NCI-H526 (cell line): ENCODE measurements at regions not wholly inside any gene's neighbourhood (a gene's known extent, or its start where the extent isn't known, plus 50 kb on each side); places are given as distances from the start of the nearest gene placed in this dataset.

ENCODE experiments used
- DNase-seq, 2 experiments: peaks; one replicate each; lab custom pipeline; 2025; lab: John Stamatoyannopoulos, UW

DNA sequence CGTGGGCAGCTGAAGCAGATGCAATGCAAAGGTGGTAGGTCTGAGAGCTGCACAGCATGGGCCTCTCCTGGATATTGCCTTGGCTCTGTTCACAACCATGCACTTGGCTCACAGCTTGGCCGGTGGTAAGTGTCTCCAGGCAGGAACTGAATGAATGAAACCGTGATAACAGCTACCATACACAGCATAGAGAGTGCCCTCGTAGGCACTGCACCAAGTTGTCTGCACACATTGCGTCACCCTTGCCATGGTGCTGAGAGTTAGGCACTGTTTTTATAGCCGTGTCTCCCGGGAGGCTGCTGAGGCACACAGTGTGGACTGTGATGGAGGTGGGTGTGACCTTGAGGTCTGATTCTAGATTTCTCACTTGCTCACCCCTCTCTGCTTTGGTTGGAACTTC is 157.6 kb upstream of the VASH1 start:
- no peak for DNase-seq

- no peak for DNase-seq
Measured at GRCh38 chr14:76607510-76607909, 153.8 kb upstream of the VASH1 start.

GRCh38 chr14:76612654-76613053 is 148.6 kb upstream of the VASH1 start:
- DNase-seq = no peak

GRCh38 chr14:76613616-76614015 is 147.7 kb upstream of the VASH1 start:
- DNase-seq = no peak

- DNase-seq = no peak
Measured at GRCh38 chr14:76615331-76615730, 145.9 kb upstream of the VASH1 start.

GRCh38 chr14:76617440-76617839 is 143.8 kb upstream of the VASH1 start:
- DNase-seq = no peak

DNA sequence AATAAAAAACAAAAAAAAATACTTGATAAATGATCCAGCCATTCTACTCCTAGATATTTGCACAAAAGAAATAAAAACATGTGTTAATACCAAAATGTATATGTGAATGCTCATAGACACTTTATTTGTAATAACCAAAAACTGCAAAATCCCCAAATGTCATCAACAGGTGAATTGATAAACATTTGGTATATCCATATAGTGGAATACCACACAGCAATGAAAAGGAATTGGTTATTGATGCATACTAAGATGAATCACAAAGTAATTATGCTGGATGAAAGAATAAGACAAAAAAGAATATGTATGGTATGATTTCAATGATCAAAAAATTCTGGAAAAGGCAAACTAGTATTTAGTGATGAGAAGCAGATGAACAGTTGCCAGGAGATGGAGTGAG is 124.7 kb upstream of the VASH1 start:
- DNase-seq = no peak

DNA sequence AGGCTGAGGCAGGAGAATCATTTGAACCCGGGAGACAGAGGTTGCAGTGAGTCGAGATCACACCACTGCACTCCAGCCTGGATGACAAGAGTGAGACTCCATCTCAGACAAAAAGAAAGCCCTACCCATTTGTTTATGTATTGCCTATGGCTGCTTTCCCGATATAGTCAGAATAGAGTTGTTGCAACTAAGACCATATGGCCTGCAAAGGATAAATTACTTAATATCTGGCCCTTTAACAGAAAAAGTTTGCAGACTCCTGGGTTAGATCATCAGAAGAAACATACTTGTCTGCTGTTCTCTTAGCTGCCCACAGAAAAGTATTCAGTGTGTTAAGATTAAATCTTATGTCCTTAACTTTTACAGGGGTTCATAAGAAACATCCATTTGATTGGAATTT is 122.4 kb upstream of the VASH1 start:
- DNase-seq = no peak

DNA sequence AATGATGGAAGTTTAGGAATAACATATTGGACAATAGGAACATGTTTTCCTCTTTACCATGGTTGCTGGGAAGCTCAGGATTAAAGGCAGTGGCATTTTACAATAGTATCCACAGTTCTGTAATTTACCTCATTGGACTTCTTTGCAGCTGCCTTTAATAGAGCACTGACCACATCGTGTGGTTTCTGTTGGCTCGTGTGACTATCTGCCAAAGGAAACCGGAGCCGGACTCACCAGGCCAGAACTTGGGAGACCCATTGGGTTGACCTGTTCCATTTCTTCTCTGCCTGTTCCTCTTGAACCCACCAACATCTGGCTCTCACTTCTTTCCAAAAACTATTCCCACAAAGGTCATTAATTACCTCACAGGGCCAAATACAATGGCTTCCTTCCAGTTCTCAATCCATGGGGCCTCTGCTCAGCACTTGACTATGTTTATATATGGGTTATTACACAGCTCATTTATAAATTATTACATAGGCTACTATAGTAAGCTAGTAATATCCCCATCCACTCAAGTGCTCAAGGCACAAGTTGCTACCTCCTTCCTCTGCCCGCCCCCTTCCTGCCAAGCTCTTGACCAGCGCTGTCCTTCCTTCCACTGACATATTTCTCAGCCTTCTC is 121.5 kb upstream of the VASH1 start:
- DNase-seq = no peak

- no peak for DNase-seq
Measured at GRCh38 chr14:76640923-76641395, 120.3 kb upstream of the VASH1 start.

- DNase-seq = no peak
Measured at GRCh38 chr14:76641541-76641940, 119.7 kb upstream of the VASH1 start.

DNA sequence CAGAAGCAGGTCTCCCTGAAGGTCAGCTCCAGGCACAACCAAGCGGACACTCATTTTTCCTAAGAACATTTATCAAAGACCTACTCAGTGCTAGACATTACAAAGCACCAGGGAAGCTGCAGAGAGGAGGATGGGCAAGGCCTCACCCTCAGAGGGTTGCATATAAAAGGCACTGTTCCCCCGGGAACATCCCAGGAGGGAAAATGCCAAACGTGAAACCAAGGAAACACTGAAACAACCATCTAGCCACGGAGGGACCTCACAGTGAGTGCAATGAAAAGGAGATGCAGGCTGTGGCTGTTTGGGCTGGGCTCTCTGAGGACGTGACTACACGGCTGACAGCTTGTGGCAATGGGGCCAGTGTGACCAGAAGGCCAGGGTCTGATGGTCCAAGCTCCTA is 117.4 kb upstream of the VASH1 start:
- DNase-seq = no peak

- peak; percentile 29 to 64 for DNase-seq
Measured at GRCh38 chr14:76644855-76645518, 116.3 kb upstream of the VASH1 start.

DNA sequence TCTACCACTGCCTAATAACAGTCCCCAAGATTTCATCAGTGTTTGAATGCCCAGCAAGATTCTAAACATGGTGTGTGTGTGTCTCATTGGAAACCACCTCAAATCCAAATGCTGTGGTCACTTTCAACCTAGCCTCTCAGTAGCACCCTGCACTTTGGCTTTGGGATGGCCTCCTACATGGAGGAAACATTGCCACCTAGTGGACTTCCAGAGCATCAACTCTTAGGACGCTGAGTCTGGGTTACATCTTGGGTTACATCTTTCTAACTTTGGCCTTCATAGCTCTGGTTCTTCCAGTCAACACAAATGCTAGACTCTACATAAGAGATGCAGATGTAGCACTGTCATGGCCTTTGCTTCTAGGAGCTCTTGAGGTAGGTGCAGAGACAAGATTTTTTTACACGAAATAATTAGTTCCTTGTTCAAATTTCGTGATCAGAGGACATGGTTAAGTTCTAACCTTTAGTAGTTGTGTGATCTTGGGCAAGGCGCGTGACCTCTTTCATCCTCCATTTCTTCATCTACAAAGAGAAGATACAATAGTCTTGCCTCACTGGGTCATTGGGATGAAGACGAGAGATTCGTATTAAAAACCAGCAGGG is 113.5 kb upstream of the VASH1 start:
- DNase-seq = peak; percentile 28 to 74

DNA sequence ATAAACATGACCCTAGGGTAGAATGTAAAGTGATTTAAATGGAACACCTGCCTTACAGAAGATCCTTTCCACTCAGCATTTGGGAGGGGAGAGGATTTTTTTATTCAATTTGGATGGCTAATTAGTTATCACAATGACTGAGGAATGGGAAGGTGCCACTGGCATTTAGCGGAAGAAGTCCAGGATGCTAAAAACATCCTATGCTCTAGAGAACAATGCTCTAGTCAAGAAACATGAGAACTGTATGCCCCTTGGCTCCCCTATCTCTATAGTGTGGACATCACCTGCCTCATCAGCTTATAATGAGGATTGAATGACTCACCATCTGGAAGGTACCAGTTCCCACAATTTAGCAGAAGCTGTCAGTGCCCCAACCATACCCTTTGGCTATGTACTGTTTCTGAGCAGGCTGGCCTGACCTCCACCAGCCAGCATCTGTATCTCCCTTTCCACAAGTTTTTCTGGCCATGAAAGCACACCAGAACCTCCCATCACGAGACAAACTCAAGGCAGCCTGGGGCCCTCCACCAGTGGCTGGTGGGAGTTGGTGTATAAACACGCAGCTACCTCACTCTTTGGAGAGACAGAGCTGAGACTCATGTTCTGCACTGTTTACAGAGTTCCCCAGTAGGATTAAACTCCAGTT is 109.7 kb upstream of the VASH1 start:
- DNase-seq = no peak

DNA sequence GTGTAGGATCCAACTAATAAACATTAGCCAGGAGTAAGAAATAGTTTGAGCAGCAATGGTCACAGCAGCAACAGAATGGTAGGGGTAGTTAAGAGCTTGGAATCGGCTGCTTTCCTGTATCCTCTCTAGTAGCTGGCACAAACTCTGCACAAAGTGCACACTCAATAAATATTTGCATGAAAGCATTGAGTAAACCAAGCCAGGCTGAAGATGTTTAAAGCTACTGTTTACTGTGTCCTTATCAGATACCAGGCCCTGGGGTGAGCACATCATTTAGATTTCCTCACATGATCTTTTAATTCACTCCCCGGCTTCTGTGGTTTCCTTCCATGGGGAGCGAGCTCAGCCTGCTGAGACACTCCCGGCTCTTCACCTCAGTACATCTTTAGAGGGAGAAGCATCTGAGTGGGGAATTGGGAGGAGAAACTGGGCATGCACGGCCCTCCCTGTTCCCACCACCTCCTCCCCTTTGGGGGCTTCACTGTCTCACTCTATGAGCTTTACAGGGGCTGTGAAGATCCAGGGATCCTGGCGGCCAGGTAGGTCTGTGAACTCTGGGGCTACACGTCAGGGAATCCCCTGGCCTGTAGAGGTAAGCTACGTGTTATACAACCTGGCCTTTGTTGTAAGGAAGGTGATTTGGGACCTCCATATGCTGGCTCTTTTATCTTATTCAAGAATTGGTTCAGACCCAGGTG is 107.2 kb upstream of the VASH1 start:
- peak; percentile 88 for DNase-seq

GRCh38 chr14:76654573-76655108 is 106.6 kb upstream of the VASH1 start:
- peak in 1 of 2 experiments; percentile 22 for DNase-seq

DNA sequence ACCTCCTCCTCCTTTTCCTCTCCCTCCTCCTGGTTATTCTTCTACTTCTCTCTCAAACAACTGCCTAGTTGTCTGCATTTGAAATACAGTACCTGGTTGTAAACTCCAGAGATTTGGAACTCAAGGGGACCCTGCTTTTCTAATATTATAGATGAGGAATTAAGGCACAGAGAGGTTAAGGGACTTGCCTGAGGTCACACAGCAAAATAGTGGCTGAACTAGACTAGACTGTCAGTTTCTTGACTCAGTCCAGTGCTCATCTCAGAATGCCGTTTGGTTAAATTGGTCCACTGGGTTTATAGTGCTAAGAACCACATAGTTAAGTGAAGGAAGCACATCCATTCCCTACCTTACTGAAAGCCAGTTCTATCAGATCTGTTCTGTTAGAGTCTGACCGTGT is 105.9 kb upstream of the VASH1 start:
- no peak for DNase-seq

DNA sequence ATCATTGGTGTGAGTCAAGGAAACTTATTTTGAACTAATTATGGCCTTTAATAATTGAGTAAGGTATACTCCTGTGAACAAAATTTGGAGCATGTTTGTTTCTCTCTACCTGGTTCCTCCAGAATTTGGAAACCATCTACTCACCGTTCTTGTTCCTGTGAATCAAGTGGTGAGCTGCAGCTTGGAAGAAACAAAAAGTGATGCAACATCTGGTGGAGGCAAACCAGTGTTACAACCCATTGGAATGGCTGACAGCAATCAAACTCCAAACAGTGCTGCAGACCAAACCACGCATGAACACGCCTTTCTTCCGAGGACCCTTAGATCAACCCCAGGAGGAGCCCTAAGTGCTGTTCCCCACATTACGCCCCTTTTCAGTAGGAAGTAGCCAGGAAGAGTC is 104.7 kb upstream of the VASH1 start:
- DNase-seq = no peak

GRCh38 chr14:76657404-76657803 is 103.9 kb upstream of the VASH1 start:
- no peak for DNase-seq

GRCh38 chr14:76657846-76658245 is 103.4 kb upstream of the VASH1 start:
- no peak for DNase-seq

- no peak for DNase-seq
Measured at GRCh38 chr14:76662580-76662979, 98.7 kb upstream of the VASH1 start.
